GM23248 (cell line): ENCODE measurements at regions not wholly inside any gene's neighbourhood (a gene's known extent, or its start where the extent isn't known, plus 50 kb on each side); places are given as distances from the start of the nearest gene placed in this dataset.

Experiments
- DNase-seq: peaks from one replicate; pipeline ENCODE4 v3.0.0-alpha.2; 2015
- H2AFZ ChIP-seq: fragments of 200-600 bp; sonication (generic); 2 replicates; pipeline ENCODE4 v1.6.1; 2016; ENCODE audit warnings: antibody characterized with exemption
- H3F3A ChIP-seq: fragments of 200-600 bp; sonication (generic); 2 replicates; pipeline ENCODE4 v1.6.1; 2016; ENCODE audit warnings: mild to moderate bottlenecking, antibody characterized with exemption, mixed run types; ENCODE audit not compliant: insufficient read depth
- H3K27ac ChIP-seq: fragments of 200-600 bp; sonication (generic); 2 replicates; pipeline ENCODE4 v1.5.1; 2016; ENCODE audit warnings: mild to moderate bottlenecking
- H3K27me3 ChIP-seq: fragments of 200-600 bp; sonication (generic); replicated peaks from 2 replicates; pipeline ENCODE4 v1.6.1; 2016; ENCODE audit warnings: mild to moderate bottlenecking; ENCODE audit not compliant: insufficient read depth
- H3K36me3 ChIP-seq: fragments of 200-600 bp; sonication (generic); 2 replicates; pipeline ENCODE4 v1.6.1; 2016; ENCODE audit warnings: low read depth, mild to moderate bottlenecking
- H3K4me1 ChIP-seq: fragments of 200-600 bp; sonication (generic); 2 replicates; pipeline ENCODE4 v1.6.1; 2016; ENCODE audit warnings: mild to moderate bottlenecking; ENCODE audit not compliant: insufficient read depth
- H3K4me2 ChIP-seq: fragments of 200-600 bp; sonication (generic); one replicate; pipeline ENCODE4 v1.6.1; 2016; ENCODE audit warnings: mild to moderate bottlenecking; ENCODE audit not compliant: unreplicated experiment
- H3K4me3 ChIP-seq: fragments of 200-600 bp; sonication (generic); 2 replicates; pipeline ENCODE4 v1.5.1; 2016; ENCODE audit warnings: mild to moderate bottlenecking
- H3K79me2 ChIP-seq: fragments of 200-600 bp; sonication (generic); 2 replicates; pipeline ENCODE4 v1.6.1; 2016; ENCODE audit warnings: mild to moderate bottlenecking; ENCODE audit not compliant: insufficient read depth
- H3K9ac ChIP-seq: fragments of 200-600 bp; sonication (generic); 2 replicates; pipeline ENCODE4 v1.6.1; 2016; ENCODE audit warnings: mild to moderate bottlenecking
- H3K9me2 ChIP-seq: fragments of 200-600 bp; sonication (generic); 2 replicates; pipeline ENCODE4 v1.6.1; 2016; ENCODE audit warnings: mixed run types, mild to moderate bottlenecking, moderate library complexity; ENCODE audit not compliant: insufficient read depth
- H3K9me3 ChIP-seq: fragments of 200-600 bp; sonication (generic); one replicate; pipeline ENCODE4 v1.6.1; 2017; ENCODE audit warnings: low read depth
- H4K20me1 ChIP-seq: fragments of 200-600 bp; sonication (generic); 2 replicates; pipeline ENCODE4 v1.6.0; 2016; ENCODE audit not compliant: insufficient read depth
- EZH2 ChIP-seq: fragments of 200-600 bp; sonication (generic); IDR thresholded peaks from 2 replicates; pipeline ENCODE4 v1.6.1; 2018; ENCODE audit warnings: antibody characterized with exemption, mild to moderate bottlenecking; ENCODE audit not compliant: insufficient read depth, poor library complexity, severe bottlenecking
- EZH2phosphoT487 ChIP-seq: fragments of 200-600 bp; sonication (generic); IDR thresholded peaks from 2 replicates; pipeline ENCODE4 v1.6.1; 2018; ENCODE audit warnings: antibody characterized with exemption, moderate library complexity, mild to moderate bottlenecking, low read depth; ENCODE audit not compliant: insufficient read depth
- WGBS, 2 experiments: methylation state at CpG; one replicate each; pipeline ENCODE4 v1.1.6; 2015 to 2017; ENCODE audit warnings: low lambda C conversion rate in 2 of 2, low coverage in 1 of 2; ENCODE audit errors: missing lambda C conversion rate in 2 of 2; 5-methylcytosine and 5-hydroxymethylcytosine counted together
- in situ Hi-C: fragments of 300-500 bp; cut with MboI; formaldehyde crosslinking; loops from 2 replicates; pipeline ENCODE4 v1.15.0; 2020

DNA sequence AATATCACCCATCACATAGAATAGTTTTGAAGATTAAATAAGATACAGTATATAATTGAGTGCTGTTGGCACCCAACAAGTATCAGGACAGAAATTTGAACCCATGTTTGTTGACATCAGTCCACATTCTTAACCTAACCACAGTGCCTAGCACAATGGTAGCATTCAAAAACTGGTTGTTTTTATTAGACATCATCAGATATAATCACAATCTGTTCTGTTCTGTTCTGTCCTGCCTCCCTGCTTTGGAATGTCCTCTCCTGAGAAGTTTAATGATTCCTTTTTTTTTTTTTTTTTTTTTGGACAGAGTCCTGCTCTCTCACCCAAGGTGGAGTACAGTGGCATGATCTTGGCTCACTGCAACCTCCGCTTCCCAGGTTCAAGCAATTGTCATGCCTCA lies 476.6 kb downstream of the RMST start:
- Histone ChIP-seq H3K9me2 (no peaks in the 10 kb centered on the region), H3K9me3 (no peaks in the 10 kb centered on the region), H3K4me1 (no peaks in the 10 kb centered on the region), H3K9ac (no peak overlapping the region), H3K4me2 (no peak overlapping the region), H3K27ac (no peak overlapping the region), H3K36me3 (no peaks in the 10 kb centered on the region), H3F3A (no peaks in the 10 kb centered on the region), H3K79me2 (no peaks in the 10 kb centered on the region), H3K27me3 (no peaks in the 10 kb centered on the region), H2AFZ (no peak overlapping the region), H4K20me1 (no peaks in the 10 kb centered on the region), H3K4me3 (no peak overlapping the region)
- TF ChIP-seq EZH2 (no peak), EZH2phosphoT487 (no peak)
- WGBS, 2 experiments, result 9 to 17% methylated on average over 1 of the region's 1 CpG
- in situ Hi-C loops, result no loop called here
- DNase-seq, result no peak

DNA sequence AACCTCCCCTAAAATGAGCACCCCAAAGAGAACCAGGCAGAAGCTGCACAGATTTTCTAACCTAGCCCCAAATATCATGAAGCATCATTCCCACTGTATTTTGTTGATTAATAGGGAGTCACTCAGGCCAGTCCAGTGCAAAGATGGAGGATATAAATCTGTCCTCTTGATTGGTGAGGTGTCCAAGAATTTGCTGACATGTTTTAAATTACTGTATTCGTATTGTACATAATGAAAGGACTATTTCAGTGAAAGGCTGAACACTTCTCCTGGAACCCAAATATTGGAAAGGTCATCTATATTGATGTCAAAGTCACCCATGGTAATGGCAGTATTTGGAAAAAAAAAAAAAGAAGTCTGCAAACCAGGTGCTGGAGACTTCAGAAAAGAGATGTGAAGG lies 477.5 kb downstream of the RMST start:
- H3K9ac ChIP-seq, result no peak overlapping the region
- no peaks in the 10 kb centered on the region for H3F3A ChIP-seq
- no peak overlapping the region for H3K4me2 ChIP-seq
- no peaks in the 10 kb centered on the region for H3K9me3 ChIP-seq
- no peaks in the 10 kb centered on the region for H3K4me1 ChIP-seq
- TF ChIP-seq EZH2phosphoT487, result no peak
- 8 to 9% methylated on average over 1 of the region's 1 CpG for WGBS, 2 experiments
- DNase-seq, result no peak
- H3K4me3 ChIP-seq, result no peak overlapping the region
- H3K79me2 ChIP-seq, result no peaks in the 10 kb centered on the region
- no peaks in the 10 kb centered on the region for H4K20me1 ChIP-seq
- no peak overlapping the region for H3K27ac ChIP-seq
- H3K27me3 ChIP-seq, result no peaks in the 10 kb centered on the region
- no peaks in the 10 kb centered on the region for H3K9me2 ChIP-seq
- H3K36me3 ChIP-seq, result no peaks in the 10 kb centered on the region
- in situ Hi-C loops, result no loop called here
- H2AFZ ChIP-seq, result no peak overlapping the region

DNA sequence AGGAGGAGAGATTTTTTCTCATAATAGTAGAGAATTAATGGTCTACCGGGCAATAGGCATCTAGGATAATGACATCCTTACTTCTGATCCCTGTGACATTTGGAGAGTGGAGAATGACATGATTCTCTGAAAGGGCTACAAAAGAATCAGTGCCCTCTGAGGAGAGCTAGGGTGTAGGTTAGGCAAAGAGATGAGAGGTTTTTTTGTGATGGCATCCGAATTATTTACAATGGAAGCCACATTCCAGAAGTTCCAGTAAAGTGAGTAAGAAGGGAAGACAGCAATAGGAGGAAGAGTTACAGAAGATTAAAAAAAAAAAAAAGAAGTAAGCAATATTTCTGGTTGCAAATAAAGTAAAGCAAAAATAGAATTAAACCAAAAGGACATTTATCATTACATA lies 478.0 kb downstream of the RMST start:
- Histone ChIP-seq H3K9ac (no peak overlapping the region), H3K36me3 (no peaks in the 10 kb centered on the region), H2AFZ (no peak overlapping the region), H3K79me2 (no peaks in the 10 kb centered on the region), H3K9me3 (no peaks in the 10 kb centered on the region), H4K20me1 (no peaks in the 10 kb centered on the region), H3K27me3 (no peaks in the 10 kb centered on the region), H3F3A (no peaks in the 10 kb centered on the region), H3K4me2 (no peak overlapping the region), H3K4me1 (no peaks in the 10 kb centered on the region), H3K4me3 (no peak overlapping the region), H3K27ac (no peak overlapping the region), H3K9me2 (no peaks in the 10 kb centered on the region)
- in situ Hi-C loops, result no loop called here
- no peak for TF ChIP-seq EZH2
- no peak for TF ChIP-seq EZH2phosphoT487
- DNase-seq, result no peak
- WGBS, 2 experiments, result 10 to 21% methylated on average over 2 of the region's 2 CpGs

DNA sequence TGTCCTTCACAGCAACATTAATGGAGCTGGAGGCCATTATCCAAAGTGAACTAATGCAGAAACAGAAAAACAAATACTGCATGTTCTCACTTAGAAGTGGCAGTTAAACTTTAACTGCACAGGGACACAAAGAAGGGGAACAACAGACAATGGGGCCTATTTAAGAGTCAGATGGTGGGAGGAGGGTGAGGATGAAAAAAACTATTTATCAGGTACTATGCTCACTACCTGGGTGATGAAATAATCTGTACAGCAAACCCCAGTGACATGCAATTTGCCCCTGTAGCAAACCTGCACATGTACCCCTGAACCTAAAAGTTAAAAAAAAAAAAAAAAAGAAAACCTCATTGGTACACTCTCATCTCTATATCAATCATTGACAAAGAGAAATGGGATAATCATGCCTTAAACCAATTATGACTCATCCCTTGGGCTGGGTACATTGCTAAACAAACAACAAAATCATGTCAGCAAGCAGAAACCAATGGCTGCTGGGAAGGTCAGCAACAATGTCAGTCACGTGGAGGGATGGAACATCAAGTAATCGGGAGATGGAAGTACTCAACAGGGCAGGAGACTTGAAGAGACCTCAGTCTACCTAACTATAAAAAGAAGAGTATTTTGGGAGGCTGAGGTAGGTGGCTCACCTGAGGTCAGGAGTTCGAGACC lies 479.2 kb downstream of the RMST start:
- TF ChIP-seq EZH2phosphoT487 (no peak), EZH2 (no peak)
- Histone ChIP-seq H2AFZ (no peak overlapping the region), H3K4me3 (no peak overlapping the region), H3K9ac (no peak overlapping the region), H3K9me2 (no peaks in the 10 kb centered on the region), H3K79me2 (no peaks in the 10 kb centered on the region), H3K4me1 (no peaks in the 10 kb centered on the region), H3F3A (no peaks in the 10 kb centered on the region), H3K27ac (no peak overlapping the region), H3K27me3 (no peaks in the 10 kb centered on the region), H3K36me3 (no peaks in the 10 kb centered on the region), H4K20me1 (no peaks in the 10 kb centered on the region), H3K9me3 (no peaks in the 10 kb centered on the region), H3K4me2 (no peak overlapping the region)
- in situ Hi-C loops, result no loop called here
- no peak for DNase-seq
- 19 to 29% methylated on average over 3 of the region's 3 CpGs for WGBS, 2 experiments

DNA sequence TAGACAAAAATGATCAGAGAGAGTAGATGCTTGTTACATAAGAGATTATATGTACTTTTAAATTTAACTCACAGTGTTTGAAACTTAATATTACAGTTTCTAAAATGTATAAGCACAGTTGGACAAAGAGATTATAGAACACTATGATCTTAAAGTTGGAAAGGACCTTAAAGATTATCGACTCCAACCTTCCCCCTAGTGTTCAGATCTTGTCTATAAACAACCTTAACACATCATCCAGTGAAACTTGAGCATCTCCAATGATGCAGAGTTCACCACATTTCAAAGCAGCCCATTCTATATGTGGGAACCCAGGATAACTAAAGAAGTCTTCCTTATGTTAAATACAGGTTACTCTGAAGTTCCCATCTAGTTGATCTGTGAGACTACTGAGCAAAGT lies 480.8 kb downstream of the RMST start:
- 6 to 10% methylated on average over 1 of the region's 1 CpG for WGBS, 2 experiments

More for the DNA sequence above, 480.8 kb downstream of the RMST start:
- no peaks in the 10 kb centered on the region for H3K27me3 ChIP-seq
- H3K9me2 ChIP-seq, result no peaks in the 10 kb centered on the region
- H3F3A ChIP-seq, result no peaks in the 10 kb centered on the region
- no peak overlapping the region for H3K27ac ChIP-seq
- no peaks in the 10 kb centered on the region for H3K79me2 ChIP-seq
- H3K4me2 ChIP-seq, result no peak overlapping the region
- no peaks in the 10 kb centered on the region for H3K4me1 ChIP-seq
- H2AFZ ChIP-seq, result no peak overlapping the region
- no peaks in the 10 kb centered on the region for H4K20me1 ChIP-seq
- no peaks in the 10 kb centered on the region for H3K9me3 ChIP-seq
- no peak for TF ChIP-seq EZH2phosphoT487
- TF ChIP-seq EZH2, result no peak
- no peaks in the 10 kb centered on the region for H3K36me3 ChIP-seq
- H3K4me3 ChIP-seq, result no peak overlapping the region
- in situ Hi-C loops, result no loop called here
- no peak overlapping the region for H3K9ac ChIP-seq
- no peak for DNase-seq
